Panc1 (cell line): ENCODE measurements at regions not wholly inside any gene's neighbourhood (a gene's known extent, or its start where the extent isn't known, plus 50 kb on each side); places are given as distances from the start of the nearest gene placed in this dataset.

Source experiments
- ATAC-seq: fragments of 200-7000 bp; cut with Tn5 transposase; 2 replicates; pipeline ENCODE4 v1.9.1; 2020; ENCODE audit warnings: mild to moderate bottlenecking, moderate library complexity
- BruUV-seq: library from RNA; stranded (reverse); fragments of 400-500 nt; replicated peaks from 2 replicates; lab custom pipeline; 2021; lab: Mats Ljungman, UMichigan
- CTCF ChIA-PET: fragments of 300-600 bp; sonication (Branson Sonifier 250); formaldehyde crosslinking; loops from one replicate; lab custom pipeline; 2022; ENCODE audit warnings: antibody characterized with exemption; lab: Charles Lee
- POLR2A ChIA-PET: fragments of 300-600 bp; sonication (Branson Sonifier 250); formaldehyde crosslinking; loops from one replicate; lab custom pipeline; 2022; ENCODE audit warnings: antibody characterized with exemption; lab: Charles Lee
- DNase-seq: peaks from one replicate; pipeline ENCODE4 v3.0.0-alpha.2; 2010; ENCODE audit warnings: low read depth, low spot score
- H3K27ac ChIP-seq: 2 replicates; pipeline ENCODE4 v1.5.1; 2011; ENCODE audit warnings: mild to moderate bottlenecking, low read length, inconsistent platforms
- H3K27me3 ChIP-seq: fragments of 200-500 bp; sonication (Bioruptor generic); 2 replicates; pipeline ENCODE4 v1.6.0; 2014; ENCODE audit warnings: low read length, inconsistent platforms; ENCODE audit not compliant: control insufficient read depth, insufficient read depth
- H3K36me3 ChIP-seq: fragments of 200-500 bp; sonication (Bioruptor generic); 2 replicates; pipeline ENCODE4 v1.5.1; 2014; ENCODE audit warnings: inconsistent platforms, mild to moderate bottlenecking, low read length, moderate library complexity; ENCODE audit not compliant: control insufficient read depth, insufficient read depth
- H3K4me1 ChIP-seq: 2 replicates; pipeline ENCODE4 v1.5.1; 2011; ENCODE audit warnings: inconsistent platforms, mild to moderate bottlenecking, low read length, moderate library complexity; ENCODE audit not compliant: control insufficient read depth, insufficient read depth
- H3K4me3 ChIP-seq, 2 experiments: 2 replicates each; pipeline ENCODE4 v1.5.1; 2011 to 2012; ENCODE audit warnings: low read depth in 2 of 2, low read length in 2 of 2, mild to moderate bottlenecking in 2 of 2, inconsistent platforms in 1 of 2, moderate library complexity in 1 of 2
- H3K9me3 ChIP-seq: fragments of 200-500 bp; sonication (Bioruptor generic); 2 replicates; pipeline ENCODE4 v1.5.1; 2014; ENCODE audit warnings: low read depth, mild to moderate bottlenecking, inconsistent platforms, low read length, moderate library complexity; ENCODE audit not compliant: control insufficient read depth, insufficient read depth
- CTCF ChIP-seq: fragments of 450-650 bp; IDR thresholded peaks from 2 replicates; pipeline ENCODE4 v1.5.1; 2017; ENCODE audit warnings: mild to moderate bottlenecking
- POLR2AphosphoS5 ChIP-seq: IDR thresholded peaks from 2 replicates; pipeline ENCODE4 v1.6.1; 2012; ENCODE audit warnings: mild to moderate bottlenecking, low read depth, low read length, moderate library complexity
- REST ChIP-seq, 2 experiments: IDR thresholded peaks; 2 replicates each; pipeline ENCODE4 v1.6.1; 2011 to 2012; ENCODE audit warnings: low read depth in 2 of 2, control low read depth in 1 of 2, low read length in 1 of 2, mild to moderate bottlenecking in 1 of 2, moderate library complexity in 1 of 2; ENCODE audit not compliant: insufficient read depth in 1 of 2
- SIN3A ChIP-seq: IDR thresholded peaks from 2 replicates; pipeline ENCODE4 v1.6.1; 2012; ENCODE audit warnings: low read depth, mild to moderate bottlenecking, low read length, moderate library complexity, borderline replicate concordance; ENCODE audit not compliant: insufficient read depth
- TCF7L2 ChIP-seq: IDR thresholded peaks from 2 replicates; pipeline ENCODE4 v1.6.1; 2011; ENCODE audit warnings: mild to moderate bottlenecking, low read depth, low read length, inconsistent platforms
- in situ Hi-C: cut with HindIII; loops from 2 replicates; pipeline ENCODE4 v1.10.0; 2016; ENCODE audit warnings: low sequenced_read_pairs, low pct_unique_long_range_greater_than_20kb
- intact Hi-C: fragments of 100-400 bp; cut with micrococcal nuclease; formaldehyde crosslinking; loops from one replicate; pipeline ENCODE4 v1.10.0; 2022; ENCODE audit not compliant: unreplicated experiment

DNA sequence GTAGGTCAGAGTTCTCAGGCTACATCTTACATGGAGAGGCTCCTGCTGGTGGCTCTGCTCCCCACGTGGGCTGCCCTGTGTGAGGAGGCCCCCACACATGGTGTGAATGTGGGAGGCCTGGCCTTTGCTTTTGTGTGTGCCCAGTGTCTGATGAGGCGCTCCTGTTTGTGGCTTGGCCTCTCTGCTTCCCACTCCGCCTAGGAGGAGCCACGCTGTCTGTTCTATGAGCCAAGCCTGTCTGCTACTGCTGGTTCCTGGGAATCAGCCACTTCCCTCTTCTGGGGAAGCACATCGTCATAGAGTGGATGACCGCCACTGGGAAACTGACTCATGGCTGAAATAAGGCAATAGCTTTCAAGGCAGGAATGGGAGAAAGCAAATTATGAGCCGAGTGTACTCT is 87.1 kb downstream of the CYP26A1 start:
- ChIA-PET POLR2A (no interaction called here), CTCF (no interaction called here)
- in situ Hi-C loops (no loop called here), intact Hi-C loops (no loop called here)
- Histone ChIP-seq H3K27ac (no peak overlapping the region), H3K27me3 (no peaks in the 10 kb centered on the region; the same call in 1 of the 2 replicates), H3K4me1 (no peaks in the 10 kb centered on the region), H3K4me3 (no peak overlapping the region), H3K9me3 (no peaks in the 10 kb centered on the region), H3K36me3 (no peaks in the 10 kb centered on the region)
- ATAC-seq (no peak), DNase-seq (no peak)
- no TSS peak for BruUV-seq
- TF ChIP-seq REST (IDR thresholded peaks at IDR 0.05; ENCODE audit: insufficient read depth in 1 of 2, low read depth in 2 of 2, low read length in 1 of 2) (no peak), CTCF (no peak), SIN3A (no peak), POLR2AphosphoS5 (no peak), TCF7L2 (no peak)

- in situ Hi-C loops (no loop called here), intact Hi-C loops (no loop called here)
- DNase-seq (no peak), ATAC-seq (no peak)
- Histone ChIP-seq H3K9me3 (peaks cover 8% of the 10 kb centered on the region; the same call in 1 of the 2 replicates), H3K36me3 (no peaks in the 10 kb centered on the region), H3K27ac (no peak overlapping the region), H3K4me1 (no peaks in the 10 kb centered on the region), H3K27me3 (no peaks in the 10 kb centered on the region; the same call in 1 of the 2 replicates), H3K4me3 (no peak overlapping the region)
- TF ChIP-seq SIN3A (no peak), TCF7L2 (no peak), CTCF (no peak), POLR2AphosphoS5 (no peak), REST (IDR thresholded peaks at IDR 0.05; ENCODE audit: insufficient read depth in 1 of 2, low read depth in 2 of 2, low read length in 1 of 2) (no peak)
- POLR2A ChIA-PET, result no interaction called here
- BruUV-seq, result no TSS peak
- CTCF ChIA-PET, result no interaction called here
These were observed 91.7 kb downstream of the CYP26A1 start for GRCh38 chr10:93165367-93165766.
